ENCODE measurements at regions not wholly inside any gene's neighbourhood (a gene's known extent, or its start where the extent isn't known, plus 50 kb on each side); places are given as distances from the start of the nearest gene placed in this dataset.
"Not testable (repeated sequence)": the region's sequence is repeated elsewhere in the genome, so short reads cannot be mapped to it uniquely, and the experiment has no call there.

- Histone ChIP-seq H3K4me3 (no peak overlapping the region), H3K36me3 (no peaks in the 10 kb centered on the region), H3K4me1 (no peaks in the 10 kb centered on the region), H3K27me3 (no peaks in the 10 kb centered on the region), H3K9me3 (no peaks in the 10 kb centered on the region), H3K27ac (no peak overlapping the region)
- TF ChIP-seq, protein P1, sequence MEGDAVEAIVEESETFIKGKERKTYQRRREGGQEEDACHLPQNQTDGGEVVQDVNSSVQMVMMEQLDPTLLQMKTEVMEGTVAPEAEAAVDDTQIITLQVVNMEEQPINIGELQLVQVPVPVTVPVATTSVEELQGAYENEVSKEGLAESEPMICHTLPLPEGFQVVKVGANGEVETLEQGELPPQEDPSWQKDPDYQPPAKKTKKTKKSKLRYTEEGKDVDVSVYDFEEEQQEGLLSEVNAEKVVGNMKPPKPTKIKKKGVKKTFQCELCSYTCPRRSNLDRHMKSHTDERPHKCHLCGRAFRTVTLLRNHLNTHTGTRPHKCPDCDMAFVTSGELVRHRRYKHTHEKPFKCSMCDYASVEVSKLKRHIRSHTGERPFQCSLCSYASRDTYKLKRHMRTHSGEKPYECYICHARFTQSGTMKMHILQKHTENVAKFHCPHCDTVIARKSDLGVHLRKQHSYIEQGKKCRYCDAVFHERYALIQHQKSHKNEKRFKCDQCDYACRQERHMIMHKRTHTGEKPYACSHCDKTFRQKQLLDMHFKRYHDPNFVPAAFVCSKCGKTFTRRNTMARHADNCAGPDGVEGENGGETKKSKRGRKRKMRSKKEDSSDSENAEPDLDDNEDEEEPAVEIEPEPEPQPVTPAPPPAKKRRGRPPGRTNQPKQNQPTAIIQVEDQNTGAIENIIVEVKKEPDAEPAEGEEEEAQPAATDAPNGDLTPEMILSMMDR (IDR thresholded peaks at IDR 0.05), result no peak
- TF ChIP-seq POLR2A (IDR thresholded peaks at IDR 0.05), result no peak
- no peak for DNase-seq
Measured at GRCh38 chr2:146709004-146709403, 1135.8 kb upstream of the ACVR2A start.

DNA sequence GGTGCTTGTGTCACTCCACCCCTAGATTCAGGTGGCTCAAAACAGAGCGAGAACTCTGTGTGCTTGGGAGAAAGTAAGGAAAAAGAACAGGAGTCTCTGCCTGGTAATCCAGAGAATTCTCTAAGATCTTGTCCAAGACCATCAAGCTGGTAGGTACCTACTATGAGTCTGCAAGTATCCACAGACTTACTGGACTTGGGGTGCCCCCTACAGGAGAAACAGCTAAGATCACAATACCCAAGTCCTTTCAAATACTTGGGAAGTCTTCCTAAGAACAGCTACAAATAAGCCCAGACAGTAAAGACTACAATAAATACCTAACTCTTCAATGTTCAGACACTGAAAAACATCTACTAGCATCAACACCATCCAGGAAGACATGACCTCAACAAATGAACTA, 1143.6 kb upstream of the ACVR2A start:
- no peaks in the 10 kb centered on the region for H3K27me3 ChIP-seq
- no peak overlapping the region for H3K4me3 ChIP-seq
- H3K36me3 ChIP-seq, result no peaks in the 10 kb centered on the region
- no peaks in the 10 kb centered on the region for H3K4me1 ChIP-seq
- TF ChIP-seq POLR2A (IDR thresholded peaks at IDR 0.05), result no peak
- TF ChIP-seq, protein P1 (IDR thresholded peaks at IDR 0.05), result no peak
- peaks cover 0 to 5% (median 0%) of the 10 kb centered on the region in 4 donors for H3K9me3 ChIP-seq
- DNase-seq, result no peak
- no peak overlapping the region for H3K27ac ChIP-seq

DNA sequence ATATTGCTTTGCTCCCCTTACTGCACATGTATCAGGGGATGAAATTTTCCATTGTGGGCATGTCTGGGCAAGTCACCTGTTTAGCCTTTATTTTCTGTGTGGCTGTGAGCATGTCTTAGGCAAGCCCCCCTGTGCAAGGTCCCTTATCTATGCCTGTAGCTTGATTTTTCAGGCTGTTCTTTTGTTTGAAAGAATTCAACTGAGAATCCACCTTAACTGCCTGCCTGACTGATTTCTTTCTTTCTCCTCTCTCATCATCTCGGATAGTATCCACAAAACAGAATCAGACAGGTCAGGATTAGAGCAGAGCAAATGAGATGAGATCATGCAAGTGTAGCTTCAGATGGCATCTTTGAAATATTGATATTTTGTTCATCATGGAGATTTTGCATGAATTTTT, 1147.5 kb upstream of the ACVR2A start:
- no peaks in the 10 kb centered on the region for H3K4me1 ChIP-seq
- H3K27ac ChIP-seq, result no peak overlapping the region
- no peaks in the 10 kb centered on the region for H3K36me3 ChIP-seq
- no peak for DNase-seq
- H3K27me3 ChIP-seq, result no peaks in the 10 kb centered on the region
- H3K4me3 ChIP-seq, result no peak overlapping the region
- no peak for TF ChIP-seq POLR2A (IDR thresholded peaks at IDR 0.05)
- TF ChIP-seq, protein P1 (IDR thresholded peaks at IDR 0.05), result no peak
- H3K9me3 ChIP-seq, result no peaks in the 10 kb centered on the region

GRCh38 chr2:146696787-146697186, 1148.0 kb upstream of the ACVR2A start:
- H3K9me3 ChIP-seq, result not testable (repeated sequence)

GRCh38 chr2:146681991-146682390, 1162.8 kb upstream of the ACVR2A start:
- H3K27ac ChIP-seq, result no peak overlapping the region
- no peaks in the 10 kb centered on the region for H3K27me3 ChIP-seq
- DNase-seq, result no peak
- no peaks in the 10 kb centered on the region for H3K36me3 ChIP-seq
- TF ChIP-seq POLR2A (IDR thresholded peaks at IDR 0.05), result no peak
- TF ChIP-seq, protein P1 (IDR thresholded peaks at IDR 0.05), result no peak
- no peaks in the 10 kb centered on the region for H3K9me3 ChIP-seq
- no peaks in the 10 kb centered on the region for H3K4me1 ChIP-seq
- H3K4me3 ChIP-seq, result no peak overlapping the region

More at GRCh38 chr2:146696787-146697186, 1148.0 kb upstream of the ACVR2A start:
- not testable (repeated sequence) for H3K27me3 ChIP-seq, H3K27ac ChIP-seq, H3K4me3 ChIP-seq, H3K4me1 ChIP-seq, H3K36me3 ChIP-seq, DNase-seq

GRCh38 chr2:146678516-146678915, 1166.3 kb upstream of the ACVR2A start:
- TF ChIP-seq, protein P1 (IDR thresholded peaks at IDR 0.05), result no peak
- Histone ChIP-seq H3K27ac (no peak overlapping the region), H3K9me3 (no peaks in the 10 kb centered on the region), H3K27me3 (no peaks in the 10 kb centered on the region), H3K4me3 (no peak overlapping the region), H3K4me1 (no peaks in the 10 kb centered on the region), H3K36me3 (no peaks in the 10 kb centered on the region)
- DNase-seq, result no peak

All from Peyer's patch (tissue), 4 donors.